Liver (tissue), 8 donors: ENCODE measurements at regions not wholly inside any gene's neighbourhood (a gene's known extent, or its start where the extent isn't known, plus 50 kb on each side); places are given as distances from the start of the nearest gene placed in this dataset.

Experiments
- DNase-seq: peaks from one replicate; pipeline ENCODE4 v3.0.0-alpha.2; 2017; ENCODE audit warnings: low spot score
- H3K27ac ChIP-seq, 2 donors: one replicate each; pipeline ENCODE4 v1.7.0; 2013; ENCODE audit warnings: inconsistent platforms in 2 of 2, low read length in 2 of 2, control low read depth in 1 of 2, low read depth in 1 of 2, mild to moderate bottlenecking in 1 of 2
- H3K27me3 ChIP-seq, 4 donors: one replicate each; pipeline versions ENCODE4 v1.6.1 to v1.7.0; 2013; ENCODE audit warnings: low read length in 3 of 4, inconsistent platforms in 1 of 4, mild to moderate bottlenecking in 1 of 4, moderate library complexity in 1 of 4; ENCODE audit not compliant: control insufficient read depth in 4 of 4, insufficient read depth in 4 of 4
- H3K36me3 ChIP-seq, 4 donors: one replicate each; pipeline versions ENCODE4 v1.6.1 to v1.7.0; 2013; ENCODE audit warnings: low read length in 3 of 4, mild to moderate bottlenecking in 3 of 4, low read depth in 1 of 4, moderate library complexity in 1 of 4; ENCODE audit not compliant: control insufficient read depth in 4 of 4, insufficient read depth in 3 of 4
- H3K4me1 ChIP-seq, 4 donors: one replicate each; pipeline versions ENCODE4 v1.6.1 to v1.7.0; 2013; ENCODE audit warnings: low read length in 3 of 4, mild to moderate bottlenecking in 3 of 4, moderate library complexity in 1 of 4; ENCODE audit not compliant: control insufficient read depth in 4 of 4, insufficient read depth in 4 of 4
- H3K4me3 ChIP-seq, 3 donors: one replicate each; pipeline versions ENCODE4 v1.6.1 to v1.7.0; 2013; ENCODE audit warnings: low read length in 3 of 3, control low read depth in 1 of 3, low read depth in 1 of 3, mild to moderate bottlenecking in 1 of 3
- H3K9ac ChIP-seq, 2 donors: one replicate each; pipeline ENCODE4 v1.7.0; 2013; ENCODE audit warnings: low read length in 2 of 2, mild to moderate bottlenecking in 2 of 2, moderate library complexity in 2 of 2, control low read depth in 1 of 2, low read depth in 1 of 2
- H3K9me3 ChIP-seq, 4 donors: one replicate each; pipeline versions ENCODE4 v1.6.1 to v1.7.0; 2013; ENCODE audit warnings: low read length in 3 of 4; ENCODE audit not compliant: control insufficient read depth in 4 of 4
- EGR1 ChIP-seq, 2 donors: IDR thresholded peaks; 2 replicates each; pipeline ENCODE4 v1.6.1; 2016 to 2018; ENCODE audit warnings: antibody characterized with exemption in 2 of 2, low read depth in 2 of 2
- FOXA1 ChIP-seq: IDR thresholded peaks from 2 replicates; pipeline ENCODE4 v1.6.1; 2016; ENCODE audit warnings: antibody characterized with exemption
- FOXA2 ChIP-seq: IDR thresholded peaks from 2 replicates; pipeline ENCODE4 v1.6.1; 2016; ENCODE audit warnings: antibody characterized with exemption
- GABPA ChIP-seq, 2 donors: IDR thresholded peaks in 1 of 2; conservative IDR thresholded peaks in 1 of 2; 2 replicates each; pipeline ENCODE4 v1.6.1; 2016; ENCODE audit warnings: antibody characterized with exemption in 2 of 2, mild to moderate bottlenecking in 1 of 2, moderate library complexity in 1 of 2
- HNF4A ChIP-seq, 2 donors: conservative IDR thresholded peaks; 2 replicates each; pipeline ENCODE4 v1.6.1; 2016; ENCODE audit warnings: antibody characterized with exemption in 2 of 2, mild to moderate bottlenecking in 2 of 2
- HNF4G ChIP-seq: IDR thresholded peaks from 2 replicates; pipeline ENCODE4 v1.6.1; 2016; ENCODE audit warnings: antibody characterized with exemption
- JUND ChIP-seq, 2 donors: IDR thresholded peaks; 2 replicates each; pipeline ENCODE4 v1.6.1; 2016; ENCODE audit warnings: antibody characterized with exemption in 2 of 2
- NR2F2 ChIP-seq: IDR thresholded peaks from 2 replicates; pipeline ENCODE4 v1.6.1; 2016; ENCODE audit warnings: antibody characterized with exemption
- RAD21 ChIP-seq, 2 donors: IDR thresholded peaks; 2 replicates each; pipeline ENCODE4 v1.6.1; 2016; ENCODE audit warnings: antibody characterized with exemption in 2 of 2, mild to moderate bottlenecking in 2 of 2
- TAF1 ChIP-seq: conservative IDR thresholded peaks from 2 replicates; pipeline ENCODE4 v1.6.1; 2016; ENCODE audit warnings: antibody characterized with exemption, mild to moderate bottlenecking
- YY1 ChIP-seq: IDR thresholded peaks from 2 replicates; pipeline ENCODE4 v1.6.1; 2016; ENCODE audit warnings: antibody characterized with exemption, mild to moderate bottlenecking
- WGBS: extraction: QIAGEN DNeasy Blood & Tissue Kit; methylation state at CpG from one replicate; pipeline ENCODE4 v1.1.7; 2013; 5-methylcytosine and 5-hydroxymethylcytosine counted together
- TF ChIP-seq, protein P1 (sequence below): fragments of 150-350 bp; IDR thresholded peaks from 2 replicates; pipeline ENCODE4 v1.5.1; 2017; ENCODE audit warnings: improper control_type of control experiment, low read depth, low read length; ENCODE audit not compliant: missing input control
- TF ChIP-seq, protein P2 (sequence below): IDR thresholded peaks from 2 replicates; pipeline ENCODE4 v1.6.1; 2016; ENCODE audit warnings: antibody characterized with exemption
- TF ChIP-seq, protein P3 (sequence below): IDR thresholded peaks from 2 replicates; pipeline ENCODE4 v1.6.1; 2016; ENCODE audit warnings: antibody characterized with exemption
- TF ChIP-seq, protein P4 (sequence below): IDR thresholded peaks from 2 replicates; pipeline ENCODE4 v1.6.1; 2016; ENCODE audit warnings: antibody characterized with exemption
- TF ChIP-seq, protein P5 (sequence below): IDR thresholded peaks from 2 replicates; pipeline ENCODE4 v1.6.1; 2016; ENCODE audit warnings: antibody characterized with exemption, mild to moderate bottlenecking
- donor health status: healthy.
- donor health status: healthy.
- donor health status: healthy.
- donor health status: healthy.
- donor health status: healthy.

DNA sequence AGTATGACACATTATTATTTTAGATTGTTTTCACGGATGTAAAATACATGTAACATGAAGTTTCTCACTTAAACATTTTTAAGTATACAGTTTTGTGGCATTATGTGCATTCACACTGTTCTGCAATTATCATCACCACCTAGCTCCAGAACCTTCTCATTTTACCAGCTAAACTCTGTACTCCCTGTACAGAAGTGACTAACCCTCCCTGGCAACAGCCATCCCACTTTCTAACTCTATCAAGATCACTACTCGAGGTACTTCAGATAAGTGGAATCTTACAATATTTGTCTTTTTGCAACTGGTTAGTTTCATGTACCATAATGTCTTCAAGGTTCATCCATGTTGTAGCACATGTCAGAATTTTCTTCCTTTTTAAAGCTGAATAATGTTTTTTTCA, 116.3 kb upstream of the IGF1R start:
- H3K27ac ChIP-seq = no peak overlapping the region
- no peaks in the 10 kb centered on the region for H3K9me3 ChIP-seq
- no peak for TF ChIP-seq HNF4G
- TF ChIP-seq, protein P1, sequence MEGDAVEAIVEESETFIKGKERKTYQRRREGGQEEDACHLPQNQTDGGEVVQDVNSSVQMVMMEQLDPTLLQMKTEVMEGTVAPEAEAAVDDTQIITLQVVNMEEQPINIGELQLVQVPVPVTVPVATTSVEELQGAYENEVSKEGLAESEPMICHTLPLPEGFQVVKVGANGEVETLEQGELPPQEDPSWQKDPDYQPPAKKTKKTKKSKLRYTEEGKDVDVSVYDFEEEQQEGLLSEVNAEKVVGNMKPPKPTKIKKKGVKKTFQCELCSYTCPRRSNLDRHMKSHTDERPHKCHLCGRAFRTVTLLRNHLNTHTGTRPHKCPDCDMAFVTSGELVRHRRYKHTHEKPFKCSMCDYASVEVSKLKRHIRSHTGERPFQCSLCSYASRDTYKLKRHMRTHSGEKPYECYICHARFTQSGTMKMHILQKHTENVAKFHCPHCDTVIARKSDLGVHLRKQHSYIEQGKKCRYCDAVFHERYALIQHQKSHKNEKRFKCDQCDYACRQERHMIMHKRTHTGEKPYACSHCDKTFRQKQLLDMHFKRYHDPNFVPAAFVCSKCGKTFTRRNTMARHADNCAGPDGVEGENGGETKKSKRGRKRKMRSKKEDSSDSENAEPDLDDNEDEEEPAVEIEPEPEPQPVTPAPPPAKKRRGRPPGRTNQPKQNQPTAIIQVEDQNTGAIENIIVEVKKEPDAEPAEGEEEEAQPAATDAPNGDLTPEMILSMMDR = no peak
- TF ChIP-seq EGR1 (IDR thresholded peaks at IDR 0.05; ENCODE audit: low read depth in 2 of 2) = no peak
- TF ChIP-seq FOXA2 = no peak
- no peak for TF ChIP-seq FOXA1
- TF ChIP-seq YY1 = no peak
- no peak for TF ChIP-seq TAF1
- TF ChIP-seq, protein P2, sequence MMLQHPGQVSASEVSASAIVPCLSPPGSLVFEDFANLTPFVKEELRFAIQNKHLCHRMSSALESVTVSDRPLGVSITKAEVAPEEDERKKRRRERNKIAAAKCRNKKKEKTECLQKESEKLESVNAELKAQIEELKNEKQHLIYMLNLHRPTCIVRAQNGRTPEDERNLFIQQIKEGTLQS = no peak
- TF ChIP-seq HNF4A (conservative IDR thresholded peaks at IDR 0.05) = no peak
- TF ChIP-seq NR2F2 = no peak
- 75% methylated on average over 2 of the region's 2 CpGs for WGBS
- H3K4me1 ChIP-seq = no peaks in the 10 kb centered on the region
- H3K36me3 ChIP-seq = no peaks in the 10 kb centered on the region
- H3K27me3 ChIP-seq = no peaks in the 10 kb centered on the region
- no peak overlapping the region for H3K4me3 ChIP-seq
- DNase-seq = no peak
- no peak overlapping the region for H3K9ac ChIP-seq

DNA sequence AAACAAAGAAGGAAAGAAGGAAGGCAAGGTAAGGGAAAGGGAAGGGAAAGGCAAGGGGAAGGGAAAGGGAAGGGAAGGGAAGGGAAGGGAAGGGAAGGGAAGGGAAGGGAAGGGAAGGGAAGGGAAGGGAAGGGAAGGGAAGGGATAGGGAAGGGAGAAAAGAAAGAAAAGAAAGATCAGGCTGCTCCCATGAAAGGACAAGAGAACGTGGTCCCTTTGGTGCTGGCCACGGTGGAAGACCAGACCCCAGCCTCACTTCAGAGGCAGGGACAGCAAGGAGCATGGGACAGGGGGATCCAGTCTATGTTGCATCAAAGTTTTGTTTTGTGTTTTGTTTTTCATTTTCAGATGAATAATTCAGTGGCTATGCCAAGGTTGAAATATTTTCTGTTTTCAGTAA, 111.4 kb upstream of the IGF1R start:
- no peak overlapping the region for H3K9ac ChIP-seq
- H3K36me3 ChIP-seq = no peaks in the 10 kb centered on the region
- H3K4me1 ChIP-seq = no peaks in the 10 kb centered on the region
- no peak overlapping the region for H3K27ac ChIP-seq
- no peaks in the 10 kb centered on the region for H3K9me3 ChIP-seq
- WGBS = 70% methylated on average over 2 of the region's 2 CpGs
- peaks cover 0 to 2% (median 0%) of the 10 kb centered on the region in 4 donors for H3K27me3 ChIP-seq
- TF ChIP-seq, protein P2 = no peak
- TF ChIP-seq JUND (IDR thresholded peaks at IDR 0.05) (no peak), HNF4G (no peak), TAF1 (no peak)
- no peak for DNase-seq
- no peak overlapping the region for H3K4me3 ChIP-seq

DNA sequence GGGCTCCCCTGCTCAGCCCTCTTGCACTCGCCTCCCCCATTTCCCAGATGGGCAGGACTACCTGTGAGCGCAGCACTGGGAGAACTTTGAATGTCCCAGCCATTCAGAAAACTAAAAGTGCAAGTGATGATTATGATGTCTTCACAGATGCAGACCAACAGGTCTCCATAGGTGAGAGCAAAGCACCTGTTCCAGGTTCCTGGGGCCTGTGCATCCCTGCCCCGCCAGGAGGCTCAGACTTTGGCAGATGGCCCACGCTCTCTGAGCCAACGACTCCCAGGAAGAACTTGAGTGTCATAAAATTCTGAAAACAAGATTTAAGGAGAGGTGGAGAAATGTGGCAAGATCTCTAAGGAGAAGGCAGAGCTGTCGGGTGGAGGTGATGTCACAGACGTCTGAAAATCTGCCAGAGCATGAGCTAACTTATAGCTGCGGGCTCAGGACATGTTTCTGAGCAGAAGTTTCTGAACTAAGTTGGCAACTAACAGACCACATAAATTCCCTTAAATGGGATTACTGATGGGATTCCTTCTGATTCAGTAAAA, 110.8 kb upstream of the IGF1R start:
- peaks cover 0 to 2% (median 0%) of the 10 kb centered on the region in 4 donors for H3K27me3 ChIP-seq
- 57% methylated on average over 8 of the region's 8 CpGs for WGBS
- no peak for DNase-seq
- no peak overlapping the region for H3K9ac ChIP-seq
- no peaks in the 10 kb centered on the region for H3K9me3 ChIP-seq
- no peak overlapping the region for H3K27ac ChIP-seq
- no peaks in the 10 kb centered on the region for H3K4me1 ChIP-seq
- H3K36me3 ChIP-seq = no peaks in the 10 kb centered on the region
- no peak overlapping the region for H3K4me3 ChIP-seq
- TF ChIP-seq, protein P3, sequence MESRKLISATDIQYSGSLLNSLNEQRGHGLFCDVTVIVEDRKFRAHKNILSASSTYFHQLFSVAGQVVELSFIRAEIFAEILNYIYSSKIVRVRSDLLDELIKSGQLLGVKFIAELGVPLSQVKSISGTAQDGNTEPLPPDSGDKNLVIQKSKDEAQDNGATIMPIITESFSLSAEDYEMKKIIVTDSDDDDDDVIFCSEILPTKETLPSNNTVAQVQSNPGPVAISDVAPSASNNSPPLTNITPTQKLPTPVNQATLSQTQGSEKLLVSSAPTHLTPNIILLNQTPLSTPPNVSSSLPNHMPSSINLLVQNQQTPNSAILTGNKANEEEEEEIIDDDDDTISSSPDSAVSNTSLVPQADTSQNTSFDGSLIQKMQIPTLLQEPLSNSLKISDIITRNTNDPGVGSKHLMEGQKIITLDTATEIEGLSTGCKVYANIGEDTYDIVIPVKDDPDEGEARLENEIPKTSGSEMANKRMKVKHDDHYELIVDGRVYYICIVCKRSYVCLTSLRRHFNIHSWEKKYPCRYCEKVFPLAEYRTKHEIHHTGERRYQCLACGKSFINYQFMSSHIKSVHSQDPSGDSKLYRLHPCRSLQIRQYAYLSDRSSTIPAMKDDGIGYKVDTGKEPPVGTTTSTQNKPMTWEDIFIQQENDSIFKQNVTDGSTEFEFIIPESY = no peak
- TF ChIP-seq EGR1 (IDR thresholded peaks at IDR 0.05; ENCODE audit: low read depth in 2 of 2) (no peak), NR2F2 (no peak), HNF4G (no peak), YY1 (no peak), GABPA (IDR thresholded peaks at IDR 0.05 in 1 of 2, conservative IDR thresholded peaks at IDR 0.05 in 1 of 2) (no peak), HNF4A (conservative IDR thresholded peaks at IDR 0.05) (no peak), FOXA1 (no peak), RAD21 (IDR thresholded peaks at IDR 0.05) (no peak)
- TF ChIP-seq, protein P4, sequence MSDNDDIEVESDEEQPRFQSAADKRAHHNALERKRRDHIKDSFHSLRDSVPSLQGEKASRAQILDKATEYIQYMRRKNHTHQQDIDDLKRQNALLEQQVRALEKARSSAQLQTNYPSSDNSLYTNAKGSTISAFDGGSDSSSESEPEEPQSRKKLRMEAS = no peak
- TF ChIP-seq, protein P2 = no peak
- TF ChIP-seq, protein P5, sequence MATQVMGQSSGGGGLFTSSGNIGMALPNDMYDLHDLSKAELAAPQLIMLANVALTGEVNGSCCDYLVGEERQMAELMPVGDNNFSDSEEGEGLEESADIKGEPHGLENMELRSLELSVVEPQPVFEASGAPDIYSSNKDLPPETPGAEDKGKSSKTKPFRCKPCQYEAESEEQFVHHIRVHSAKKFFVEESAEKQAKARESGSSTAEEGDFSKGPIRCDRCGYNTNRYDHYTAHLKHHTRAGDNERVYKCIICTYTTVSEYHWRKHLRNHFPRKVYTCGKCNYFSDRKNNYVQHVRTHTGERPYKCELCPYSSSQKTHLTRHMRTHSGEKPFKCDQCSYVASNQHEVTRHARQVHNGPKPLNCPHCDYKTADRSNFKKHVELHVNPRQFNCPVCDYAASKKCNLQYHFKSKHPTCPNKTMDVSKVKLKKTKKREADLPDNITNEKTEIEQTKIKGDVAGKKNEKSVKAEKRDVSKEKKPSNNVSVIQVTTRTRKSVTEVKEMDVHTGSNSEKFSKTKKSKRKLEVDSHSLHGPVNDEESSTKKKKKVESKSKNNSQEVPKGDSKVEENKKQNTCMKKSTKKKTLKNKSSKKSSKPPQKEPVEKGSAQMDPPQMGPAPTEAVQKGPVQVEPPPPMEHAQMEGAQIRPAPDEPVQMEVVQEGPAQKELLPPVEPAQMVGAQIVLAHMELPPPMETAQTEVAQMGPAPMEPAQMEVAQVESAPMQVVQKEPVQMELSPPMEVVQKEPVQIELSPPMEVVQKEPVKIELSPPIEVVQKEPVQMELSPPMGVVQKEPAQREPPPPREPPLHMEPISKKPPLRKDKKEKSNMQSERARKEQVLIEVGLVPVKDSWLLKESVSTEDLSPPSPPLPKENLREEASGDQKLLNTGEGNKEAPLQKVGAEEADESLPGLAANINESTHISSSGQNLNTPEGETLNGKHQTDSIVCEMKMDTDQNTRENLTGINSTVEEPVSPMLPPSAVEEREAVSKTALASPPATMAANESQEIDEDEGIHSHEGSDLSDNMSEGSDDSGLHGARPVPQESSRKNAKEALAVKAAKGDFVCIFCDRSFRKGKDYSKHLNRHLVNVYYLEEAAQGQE = no peak
- TF ChIP-seq, protein P1 = no peak
